A673 (cell line): ENCODE measurements at regions not wholly inside any gene's neighbourhood (a gene's known extent, or its start where the extent isn't known, plus 50 kb on each side); places are given as distances from the start of the nearest gene placed in this dataset.

Experiments used
- BruUV-seq: library from RNA; stranded (reverse); fragments of 400-500 nt; replicated peaks from 2 replicates; lab custom pipeline; 2021; lab: Mats Ljungman, UMichigan
- CTCF ChIA-PET: fragments of 300-600 bp; sonication (Branson Sonifier 250); formaldehyde crosslinking; loops from one replicate; lab custom pipeline; 2022; ENCODE audit warnings: antibody characterized with exemption; lab: Charles Lee
- POLR2A ChIA-PET: fragments of 300-600 bp; sonication (Branson Sonifier 250); formaldehyde crosslinking; loops from one replicate; lab custom pipeline; 2022; ENCODE audit warnings: antibody characterized with exemption; ENCODE audit not compliant: low non-redundant PET; lab: Charles Lee
- DNase-seq: peaks from one replicate; pipeline ENCODE4 v3.0.0-alpha.2; 2015; ENCODE audit warnings: low spot score
- H3K27ac ChIP-seq: fragments of 200-600 bp; sonication (generic); 2 replicates; pipeline ENCODE4 v1.5.1; 2016; ENCODE audit warnings: mixed run types, low read depth, mild to moderate bottlenecking, mixed read lengths, antibody characterized with exemption, low read length; ENCODE audit not compliant: poor library complexity, severe bottlenecking
- H3K27me3 ChIP-seq: fragments of 200-600 bp; sonication (generic); replicated peaks from 2 replicates; pipeline ENCODE4 v1.6.1; 2017; ENCODE audit warnings: mixed run types, low read depth, mild to moderate bottlenecking, mixed read lengths, antibody characterized with exemption, low read length; ENCODE audit not compliant: insufficient read depth, poor library complexity
- H3K36me3 ChIP-seq: fragments of 200-600 bp; sonication (generic); 2 replicates; pipeline ENCODE4 v1.6.1; 2016; ENCODE audit warnings: mixed run types, mild to moderate bottlenecking, mixed read lengths, antibody characterized with exemption, low read length; ENCODE audit not compliant: insufficient read depth, poor library complexity, severe bottlenecking
- H3K4me1 ChIP-seq: fragments of 200-600 bp; sonication (generic); 2 replicates; pipeline ENCODE4 v1.6.1; 2017; ENCODE audit warnings: mixed run types, mild to moderate bottlenecking, mixed read lengths, antibody characterized with exemption, low read length; ENCODE audit not compliant: insufficient read depth, poor library complexity, severe bottlenecking
- H3K4me3 ChIP-seq: fragments of 200-600 bp; sonication (generic); 2 replicates; pipeline ENCODE4 v1.5.1; 2016; ENCODE audit warnings: low read depth, mixed run types, mild to moderate bottlenecking, mixed read lengths, low read length; ENCODE audit not compliant: poor library complexity, severe bottlenecking
- H3K9me3 ChIP-seq: fragments of 200-600 bp; sonication (generic); 2 replicates; pipeline ENCODE4 v1.6.1; 2016; ENCODE audit warnings: mixed run types, low read depth, mild to moderate bottlenecking, mixed read lengths, antibody characterized with exemption, low read length; ENCODE audit not compliant: poor library complexity, severe bottlenecking
- CTCF ChIP-seq: fragments of 300-800, 200-600 bp; sonication (generic); conservative IDR thresholded peaks from 2 replicates; pipeline ENCODE4 v1.5.1; 2017; ENCODE audit warnings: low read depth, mild to moderate bottlenecking, antibody characterized with exemption, low read length, moderate library complexity, mixed read lengths
- EZH2 ChIP-seq: fragments of 200-600 bp; sonication (generic); IDR thresholded peaks from 2 replicates; pipeline ENCODE4 v1.6.1; 2017; ENCODE audit warnings: borderline replicate concordance, low read depth, mild to moderate bottlenecking, mixed read lengths, antibody characterized with exemption, low read length; ENCODE audit not compliant: poor library complexity, severe bottlenecking
- intact Hi-C: fragments of 100-400 bp; cut with micrococcal nuclease; formaldehyde crosslinking; loops from one replicate; pipeline ENCODE4 v1.10.0; 2022; ENCODE audit not compliant: unreplicated experiment

DNA sequence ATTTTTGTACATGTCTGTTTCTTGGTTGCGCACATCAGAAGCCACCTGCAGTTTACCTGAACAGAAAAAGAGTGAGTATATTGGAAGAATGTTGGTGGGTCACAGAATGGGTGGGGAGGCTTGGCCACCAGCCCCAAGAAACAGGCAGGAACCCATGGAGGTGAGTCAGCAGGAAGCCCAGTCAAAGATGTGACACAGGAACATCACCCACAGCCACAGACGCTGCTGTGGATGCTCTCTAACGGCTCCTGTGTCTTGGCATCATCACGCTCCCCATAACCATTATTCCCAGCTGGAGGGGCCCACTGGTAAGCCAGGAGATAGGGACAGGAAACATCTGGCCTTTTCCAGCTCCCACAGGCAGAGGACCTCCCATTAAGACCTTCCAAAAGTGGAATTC is 94.0 kb upstream of the WSB1 start:
- Histone ChIP-seq H3K36me3 (no peaks in the 10 kb centered on the region), H3K4me3 (no peak overlapping the region), H3K27me3 (no peaks in the 10 kb centered on the region), H3K9me3 (no peaks in the 10 kb centered on the region), H3K4me1 (no peaks in the 10 kb centered on the region), H3K27ac (no peak overlapping the region)
- no peak for DNase-seq
- TF ChIP-seq CTCF, result no peak
- TF ChIP-seq EZH2, result no peak
- intact Hi-C loops, result no loop called here
- no TSS peak for BruUV-seq
- POLR2A ChIA-PET, result no interaction called here
- CTCF ChIA-PET, result no interaction called here

DNA sequence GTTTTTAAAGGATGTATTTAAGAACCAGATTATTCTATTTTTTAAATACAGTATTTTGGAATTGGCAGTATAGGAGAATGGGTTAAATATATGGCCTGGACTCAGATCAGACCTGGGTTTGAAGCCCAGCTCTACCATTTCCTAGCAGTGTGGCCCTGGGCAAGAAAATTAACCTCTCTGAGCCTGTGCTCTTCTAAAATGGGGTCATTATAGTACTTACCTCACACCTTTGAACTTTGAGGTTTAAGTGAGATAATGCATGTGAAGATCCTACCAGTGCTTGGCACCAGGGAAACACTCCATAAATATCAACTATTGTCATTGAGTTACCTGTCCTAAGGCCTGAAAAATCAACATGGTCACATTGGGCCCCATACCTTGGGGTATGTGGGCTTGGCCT is 93.4 kb upstream of the WSB1 start:
- no peaks in the 10 kb centered on the region for H3K9me3 ChIP-seq
- H3K27me3 ChIP-seq, result no peaks in the 10 kb centered on the region
- intact Hi-C loops, result no loop called here
- TF ChIP-seq EZH2, result no peak
- no peak for TF ChIP-seq CTCF
- H3K4me3 ChIP-seq, result no peak overlapping the region
- POLR2A ChIA-PET, result no interaction called here
- H3K36me3 ChIP-seq, result no peaks in the 10 kb centered on the region
- no peaks in the 10 kb centered on the region for H3K4me1 ChIP-seq
- CTCF ChIA-PET, result no interaction called here
- no peak for DNase-seq
- no peak overlapping the region for H3K27ac ChIP-seq
- BruUV-seq, result no TSS peak

DNA sequence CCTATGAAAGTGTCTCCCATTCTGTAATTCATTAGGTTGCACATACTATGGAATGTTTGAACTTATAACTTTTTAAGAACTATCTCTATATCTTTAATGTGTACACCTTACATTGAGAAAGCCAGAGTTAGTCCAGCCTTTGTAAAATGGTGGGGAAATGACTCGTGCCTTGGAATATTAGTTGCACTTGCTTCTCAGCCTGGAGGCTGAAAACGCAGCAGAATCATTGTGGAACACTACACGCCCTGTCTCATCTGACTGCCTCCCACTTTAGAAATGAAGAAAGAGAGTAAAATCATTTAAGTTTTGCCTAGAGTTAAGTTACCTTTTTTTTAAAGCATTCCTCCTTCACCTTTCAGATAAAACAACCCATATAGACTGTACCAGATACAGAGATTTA is 90.7 kb upstream of the WSB1 start:
- POLR2A ChIA-PET, result no interaction called here
- no TSS peak for BruUV-seq
- H3K27ac ChIP-seq, result no peak overlapping the region
- no peak for DNase-seq
- intact Hi-C loops, result no loop called here
- H3K9me3 ChIP-seq, result no peaks in the 10 kb centered on the region
- CTCF ChIA-PET, result no interaction called here
- H3K4me3 ChIP-seq, result no peak overlapping the region
- no peaks in the 10 kb centered on the region for H3K36me3 ChIP-seq
- TF ChIP-seq CTCF (no peak), EZH2 (no peak)
- no peaks in the 10 kb centered on the region for H3K4me1 ChIP-seq
- H3K27me3 ChIP-seq, result no peaks in the 10 kb centered on the region
